ENCODE measurements at regions not wholly inside any gene's neighbourhood (a gene's known extent, or its start where the extent isn't known, plus 50 kb on each side); places are given as distances from the start of the nearest gene placed in this dataset.

DNA sequence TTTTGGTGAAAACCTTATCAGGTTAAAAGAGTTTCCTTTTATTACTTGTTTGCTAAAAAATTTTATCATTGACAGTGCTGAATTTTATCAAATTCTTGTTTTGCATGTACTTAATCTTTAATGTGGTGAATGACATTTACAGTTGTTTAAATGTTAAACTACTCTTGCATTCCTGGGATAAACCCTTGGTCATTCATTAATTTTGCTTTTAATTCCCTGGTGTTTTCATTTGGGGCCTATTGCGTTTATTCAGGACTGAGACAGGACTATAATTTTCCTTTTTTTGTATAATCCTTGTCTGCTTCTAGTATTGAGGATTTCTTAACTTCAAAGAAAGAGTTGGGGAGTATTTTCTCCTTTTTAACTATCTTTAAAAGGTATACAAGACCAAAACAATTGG is 98.7 kb upstream of the TLL1 start:
- Mint-ChIP-seq H3K27ac (no peak overlapping the region), H3K36me3 (no peaks in the 10 kb centered on the region), H3K27me3 (ENCODE audit: low read depth) (no peaks in the 10 kb centered on the region), H3K4me3 (no peak overlapping the region), H3K4me1 (no peaks in the 10 kb centered on the region), H3K9me3 (peaks cover 7% of the 10 kb centered on the region; the same call in 1 of the 2 replicates)
- DNase-seq (ENCODE audit: low spot score) (no peak), ATAC-seq (no peak)
- TF ChIP-seq, protein P1, sequence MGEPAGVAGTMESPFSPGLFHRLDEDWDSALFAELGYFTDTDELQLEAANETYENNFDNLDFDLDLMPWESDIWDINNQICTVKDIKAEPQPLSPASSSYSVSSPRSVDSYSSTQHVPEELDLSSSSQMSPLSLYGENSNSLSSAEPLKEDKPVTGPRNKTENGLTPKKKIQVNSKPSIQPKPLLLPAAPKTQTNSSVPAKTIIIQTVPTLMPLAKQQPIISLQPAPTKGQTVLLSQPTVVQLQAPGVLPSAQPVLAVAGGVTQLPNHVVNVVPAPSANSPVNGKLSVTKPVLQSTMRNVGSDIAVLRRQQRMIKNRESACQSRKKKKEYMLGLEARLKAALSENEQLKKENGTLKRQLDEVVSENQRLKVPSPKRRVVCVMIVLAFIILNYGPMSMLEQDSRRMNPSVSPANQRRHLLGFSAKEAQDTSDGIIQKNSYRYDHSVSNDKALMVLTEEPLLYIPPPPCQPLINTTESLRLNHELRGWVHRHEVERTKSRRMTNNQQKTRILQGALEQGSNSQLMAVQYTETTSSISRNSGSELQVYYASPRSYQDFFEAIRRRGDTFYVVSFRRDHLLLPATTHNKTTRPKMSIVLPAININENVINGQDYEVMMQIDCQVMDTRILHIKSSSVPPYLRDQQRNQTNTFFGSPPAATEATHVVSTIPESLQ (CRISPR knock-in tag; IDR thresholded peaks at IDR 0.05): no peak
- TF ChIP-seq, protein P2, sequence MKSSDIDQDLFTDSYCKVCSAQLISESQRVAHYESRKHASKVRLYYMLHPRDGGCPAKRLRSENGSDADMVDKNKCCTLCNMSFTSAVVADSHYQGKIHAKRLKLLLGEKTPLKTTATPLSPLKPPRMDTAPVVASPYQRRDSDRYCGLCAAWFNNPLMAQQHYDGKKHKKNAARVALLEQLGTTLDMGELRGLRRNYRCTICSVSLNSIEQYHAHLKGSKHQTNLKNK (CRISPR knock-in tag; IDR thresholded peaks at IDR 0.05): no peak
- TF ChIP-seq, protein P3, sequence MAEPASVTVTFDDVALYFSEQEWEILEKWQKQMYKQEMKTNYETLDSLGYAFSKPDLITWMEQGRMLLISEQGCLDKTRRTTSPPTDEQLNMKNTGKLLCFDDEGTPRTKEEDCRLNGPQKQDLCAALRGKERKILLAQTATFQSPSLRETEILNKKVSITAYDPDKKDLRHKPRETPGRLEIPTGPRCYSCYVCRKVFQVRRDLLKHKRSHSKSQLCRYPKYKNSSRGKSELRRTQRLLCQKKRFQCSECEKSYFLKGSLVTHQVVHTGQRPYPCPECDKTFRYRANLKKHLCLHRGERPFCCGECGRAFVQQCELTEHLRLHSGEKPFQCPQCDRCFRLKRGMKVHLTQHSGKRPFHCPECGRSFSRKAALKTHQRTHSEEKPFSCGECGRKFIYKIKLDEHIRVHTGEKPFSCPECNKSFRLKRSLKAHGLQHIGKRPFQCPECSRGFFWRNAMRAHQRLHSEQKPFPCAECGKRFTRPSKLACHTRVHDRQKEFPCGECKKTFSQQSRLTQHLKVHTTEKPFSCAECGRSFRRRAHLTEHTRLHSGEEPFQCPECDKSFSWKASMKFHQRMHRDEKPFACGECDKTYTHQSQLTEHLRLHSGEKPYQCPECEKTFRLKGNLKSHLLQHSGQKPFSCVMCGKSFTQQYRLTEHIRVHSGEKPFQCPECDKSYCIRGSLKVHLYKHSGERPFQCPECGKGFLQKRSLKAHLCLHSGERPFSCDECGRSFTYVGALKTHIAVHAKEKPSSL (CRISPR knock-in tag; conservative IDR thresholded peaks at IDR 0.05): no peak
- TF ChIP-seq CREB1 (CRISPR knock-in tag; IDR thresholded peaks at IDR 0.05): no peak
- TF ChIP-seq PREB (CRISPR knock-in tag; IDR thresholded peaks at IDR 0.05; ENCODE audit: borderline replicate concordance): no peak
- TF ChIP-seq NR3C1 (CRISPR knock-in tag; conservative IDR thresholded peaks at IDR 0.05; ENCODE audit: low read depth): no peak
- no peak for TF ChIP-seq JAZF1 (CRISPR knock-in tag; IDR thresholded peaks at IDR 0.05)
- no peak for TF ChIP-seq ESRRA (CRISPR knock-in tag; IDR thresholded peaks at IDR 0.05; ENCODE audit: borderline replicate concordance)
- no peak for TF ChIP-seq GRHL2 (CRISPR knock-in tag; IDR thresholded peaks at IDR 0.05; ENCODE audit: insufficient replicate concordance, severe bottlenecking)
- no peak for TF ChIP-seq AFF4 (CRISPR knock-in tag; IDR thresholded peaks at IDR 0.05; ENCODE audit: borderline replicate concordance)
- TF ChIP-seq, protein P4, sequence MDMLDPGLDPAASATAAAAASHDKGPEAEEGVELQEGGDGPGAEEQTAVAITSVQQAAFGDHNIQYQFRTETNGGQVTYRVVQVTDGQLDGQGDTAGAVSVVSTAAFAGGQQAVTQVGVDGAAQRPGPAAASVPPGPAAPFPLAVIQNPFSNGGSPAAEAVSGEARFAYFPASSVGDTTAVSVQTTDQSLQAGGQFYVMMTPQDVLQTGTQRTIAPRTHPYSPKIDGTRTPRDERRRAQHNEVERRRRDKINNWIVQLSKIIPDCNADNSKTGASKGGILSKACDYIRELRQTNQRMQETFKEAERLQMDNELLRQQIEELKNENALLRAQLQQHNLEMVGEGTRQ (CRISPR knock-in tag; IDR thresholded peaks at IDR 0.05): no peak
- TF ChIP-seq GABPB1 (CRISPR knock-in tag; IDR thresholded peaks at IDR 0.05): no peak
- ChIA-PET POLR2A (no interaction called here), CTCF (no interaction called here)

DNA sequence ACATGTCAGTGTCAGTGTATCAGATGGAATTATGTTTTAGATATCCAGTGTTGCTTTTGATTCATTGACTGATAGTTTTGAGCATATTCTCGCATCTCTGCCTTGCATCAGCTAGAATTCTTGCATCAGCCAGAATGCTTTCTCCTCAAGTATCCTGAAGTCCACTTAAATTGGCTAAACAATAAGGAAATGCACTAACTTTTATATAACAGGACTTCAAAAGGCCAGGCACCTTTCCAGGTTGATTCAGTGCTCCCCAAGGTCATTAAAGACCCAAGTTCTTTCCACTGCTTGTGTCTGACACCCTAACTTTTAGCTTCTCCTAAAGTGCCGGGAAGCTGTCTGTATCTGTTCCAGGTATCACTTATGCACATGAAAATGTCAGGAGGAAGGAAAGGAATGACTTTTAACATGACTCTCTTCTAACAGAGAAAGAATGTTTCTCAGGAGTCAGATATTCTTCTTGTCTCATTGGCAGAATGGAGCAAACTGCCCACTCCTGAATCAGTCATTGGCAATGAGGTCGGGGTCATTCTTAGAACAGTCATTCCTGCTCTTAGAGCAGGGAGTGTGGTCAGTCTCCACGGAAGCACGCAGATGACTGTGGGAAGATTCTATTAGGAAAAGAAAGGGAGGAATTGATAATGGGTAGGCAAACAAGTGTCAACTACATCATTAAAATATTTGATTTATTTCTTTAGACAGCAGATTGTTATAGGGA is 92.9 kb upstream of the TLL1 start:
- H3K27ac Mint-ChIP-seq: peak overlapping the region; percentile 28; the same call in 1 of the 2 replicates
- ATAC-seq: no peak
- no peak overlapping the region for H3K4me3 Mint-ChIP-seq
- ChIA-PET CTCF (no interaction called here), POLR2A (no interaction called here)
- no peak for DNase-seq (ENCODE audit: low spot score)
- peaks cover 6% of the 10 kb centered on the region for H3K4me1 Mint-ChIP-seq
- no peaks in the 10 kb centered on the region for H3K36me3 Mint-ChIP-seq
- H3K27me3 Mint-ChIP-seq (ENCODE audit: low read depth): no peaks in the 10 kb centered on the region
- H3K9me3 Mint-ChIP-seq: peaks cover 7% of the 10 kb centered on the region; the same call in 1 of the 2 replicates
- TF ChIP-seq NFE2L1 (CRISPR knock-in tag; IDR thresholded peaks at IDR 0.05): no peak
- no peak for TF ChIP-seq CBFB (CRISPR knock-in tag; IDR thresholded peaks at IDR 0.05; ENCODE audit: low read depth)
- no peak for TF ChIP-seq ZBTB21 (CRISPR knock-in tag; IDR thresholded peaks at IDR 0.05; ENCODE audit: borderline replicate concordance)
- no peak for TF ChIP-seq PREB (CRISPR knock-in tag; IDR thresholded peaks at IDR 0.05; ENCODE audit: borderline replicate concordance)
- TF ChIP-seq ZNF423 (CRISPR knock-in tag; IDR thresholded peaks at IDR 0.05): no peak
- no peak for TF ChIP-seq SMAD3 (CRISPR knock-in tag; IDR thresholded peaks at IDR 0.05; ENCODE audit: borderline replicate concordance)
- TF ChIP-seq TEAD1 (CRISPR knock-in tag; IDR thresholded peaks at IDR 0.05): no peak
- TF ChIP-seq, protein P3 (CRISPR knock-in tag; conservative IDR thresholded peaks at IDR 0.05): no peak
- TF ChIP-seq NFATC4 (CRISPR knock-in tag; IDR thresholded peaks at IDR 0.05): no peak

Data from WTC11 (cell line).